Fibroblast of gingiva (primary cell): ENCODE measurements at regions not wholly inside any gene's neighbourhood (a gene's known extent, or its start where the extent isn't known, plus 50 kb on each side); places are given as distances from the start of the nearest gene placed in this dataset.
"Not testable (repeated sequence)": the region's sequence is repeated elsewhere in the genome, so short reads cannot be mapped to it uniquely, and the experiment has no call there.

ENCODE experiments used
- DNase-seq: peaks from one replicate; pipeline ENCODE4 v3.0.0-alpha.2; 2011; ENCODE audit warnings: low read depth

DNA sequence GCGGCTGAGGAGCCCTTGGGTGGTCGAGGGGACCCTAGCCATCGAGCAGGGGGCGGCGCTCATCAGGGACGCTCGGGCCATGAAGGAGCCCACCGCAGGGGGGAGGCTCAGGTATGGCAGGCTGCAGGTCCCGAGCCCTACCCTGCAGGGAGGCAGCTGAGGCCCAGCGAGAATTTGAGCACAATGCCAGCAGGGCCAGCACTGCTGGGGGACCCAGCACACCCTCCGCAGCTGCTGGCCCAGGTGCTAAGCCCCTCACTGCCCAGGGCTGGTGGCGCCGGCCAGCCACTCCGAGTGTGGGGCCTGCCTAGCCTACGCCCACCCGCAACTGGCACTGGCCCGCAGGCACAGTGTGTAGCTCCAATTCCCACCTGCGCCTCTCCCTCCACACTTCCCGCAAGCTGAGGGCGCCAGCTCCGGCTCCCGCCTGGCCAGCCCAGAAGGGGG lies 325.4 kb upstream of the FRG1 start:
- no peak for DNase-seq

DNA sequence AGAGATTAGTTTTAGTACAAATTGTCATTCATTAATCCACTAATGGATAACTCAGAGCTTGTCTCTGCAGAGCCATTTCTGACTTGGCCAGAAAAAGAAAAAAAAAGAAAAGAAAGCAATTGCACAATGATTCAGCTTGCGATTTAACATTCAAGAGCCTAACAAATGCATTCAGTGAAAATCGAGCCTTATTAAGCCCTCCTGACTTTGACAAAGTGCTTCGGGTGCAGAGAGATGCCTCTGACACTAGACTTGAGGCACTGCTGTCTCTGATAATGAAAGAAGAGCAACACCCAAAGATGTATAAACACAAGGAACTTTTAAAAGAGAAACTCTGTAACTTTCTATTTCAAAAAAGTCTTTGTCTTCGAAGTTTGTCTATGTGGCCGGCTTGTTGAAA lies 322.9 kb upstream of the FRG1 start:
- DNase-seq = not testable (repeated sequence)

DNA sequence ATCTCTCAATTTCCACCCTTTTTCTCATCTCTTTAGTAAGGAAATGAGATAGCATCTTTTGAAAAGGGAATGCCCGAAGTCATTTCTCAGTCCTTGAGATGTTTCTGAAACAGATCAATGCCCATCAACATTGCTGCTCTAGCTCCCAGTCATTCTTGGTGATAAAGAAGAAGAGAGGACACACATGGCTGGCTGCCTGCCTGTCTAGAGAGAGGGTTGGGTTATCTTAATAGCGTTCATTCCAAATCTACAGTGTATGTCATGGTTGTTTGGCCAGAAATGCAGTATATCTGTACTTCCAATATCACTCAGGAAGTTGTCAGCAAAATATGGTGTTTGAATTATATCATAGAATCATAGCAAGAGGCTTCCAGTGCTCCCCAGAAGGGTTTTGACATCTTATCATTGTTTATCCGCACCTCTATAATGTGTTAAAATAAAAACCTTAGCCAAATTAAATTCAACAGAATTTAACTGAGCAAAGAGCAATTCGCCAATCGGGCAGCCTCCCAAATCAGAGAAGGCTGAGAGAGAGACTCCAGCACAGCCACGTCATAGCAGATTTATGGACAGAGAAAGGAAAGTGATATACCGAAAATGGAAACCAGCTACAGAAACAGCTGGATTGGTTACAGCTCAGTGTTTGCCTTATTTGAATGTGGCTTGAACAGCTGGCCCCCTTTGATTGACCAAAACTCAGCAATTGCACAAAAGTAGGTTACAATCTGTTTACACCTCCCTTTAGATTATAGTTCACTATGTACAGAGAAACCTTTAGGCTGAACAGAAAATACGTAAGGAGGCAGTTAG lies 321.0 kb upstream of the FRG1 start:
- DNase-seq = not testable (repeated sequence)

DNA sequence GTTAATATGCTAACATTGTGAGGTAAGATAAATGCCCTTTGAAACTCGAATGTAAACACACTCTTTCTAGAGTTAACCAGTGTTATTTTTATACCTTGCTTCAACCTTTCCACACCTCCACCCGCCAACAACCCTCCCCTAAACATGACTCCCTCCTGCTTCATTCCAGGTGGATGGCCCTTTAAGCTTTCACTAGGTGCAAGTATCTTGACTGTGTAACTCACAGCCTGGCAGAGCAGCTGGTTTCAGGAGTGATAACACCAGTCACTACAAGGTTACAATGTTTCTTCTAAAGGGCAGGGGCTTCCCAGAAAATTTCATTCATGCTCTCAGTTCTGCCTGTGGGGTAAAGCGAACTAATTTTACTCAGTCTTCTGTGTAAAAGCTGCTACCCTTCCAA lies 318.1 kb upstream of the FRG1 start:
- not testable (repeated sequence) for DNase-seq

DNA sequence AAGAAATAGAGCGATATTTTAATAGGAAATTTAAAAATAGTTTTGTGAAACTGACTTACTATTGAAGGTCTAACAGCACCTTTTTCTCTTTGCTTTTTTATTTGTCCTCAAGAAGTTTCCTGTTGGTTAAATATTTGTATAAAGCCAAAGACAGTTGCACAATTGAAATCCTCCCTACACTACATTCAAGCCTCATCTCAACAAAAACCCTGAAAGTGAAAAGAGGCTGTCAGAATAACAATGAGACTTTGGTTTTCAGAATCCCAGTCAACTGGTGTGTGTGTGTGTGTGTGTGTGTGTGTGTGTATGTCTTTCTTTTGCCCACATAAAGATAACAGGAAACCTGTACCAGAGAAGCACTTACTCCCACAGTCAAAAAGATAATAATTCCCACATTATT lies 313.6 kb upstream of the FRG1 start:
- not testable (repeated sequence) for DNase-seq

DNA sequence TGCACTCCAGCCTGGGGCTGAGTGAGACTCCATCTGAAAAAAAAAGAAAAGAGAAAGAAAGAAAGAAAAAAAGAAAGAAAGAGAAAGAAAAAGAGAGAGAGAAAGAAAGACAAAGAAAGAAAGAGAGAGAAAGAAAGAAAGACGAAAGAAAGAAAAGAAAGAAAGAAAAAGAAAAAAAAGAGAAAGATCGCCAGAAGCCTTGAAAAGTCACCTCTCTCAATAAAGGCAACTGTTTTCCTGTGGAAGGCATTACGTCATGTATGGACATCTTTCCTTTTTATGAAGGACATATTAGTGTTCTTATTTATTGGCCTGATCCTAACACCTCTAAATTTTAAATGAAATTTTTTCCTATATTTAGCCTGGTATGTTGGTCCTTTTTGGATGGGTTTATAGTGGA lies 310.9 kb upstream of the FRG1 start:
- DNase-seq = not testable (repeated sequence)

DNA sequence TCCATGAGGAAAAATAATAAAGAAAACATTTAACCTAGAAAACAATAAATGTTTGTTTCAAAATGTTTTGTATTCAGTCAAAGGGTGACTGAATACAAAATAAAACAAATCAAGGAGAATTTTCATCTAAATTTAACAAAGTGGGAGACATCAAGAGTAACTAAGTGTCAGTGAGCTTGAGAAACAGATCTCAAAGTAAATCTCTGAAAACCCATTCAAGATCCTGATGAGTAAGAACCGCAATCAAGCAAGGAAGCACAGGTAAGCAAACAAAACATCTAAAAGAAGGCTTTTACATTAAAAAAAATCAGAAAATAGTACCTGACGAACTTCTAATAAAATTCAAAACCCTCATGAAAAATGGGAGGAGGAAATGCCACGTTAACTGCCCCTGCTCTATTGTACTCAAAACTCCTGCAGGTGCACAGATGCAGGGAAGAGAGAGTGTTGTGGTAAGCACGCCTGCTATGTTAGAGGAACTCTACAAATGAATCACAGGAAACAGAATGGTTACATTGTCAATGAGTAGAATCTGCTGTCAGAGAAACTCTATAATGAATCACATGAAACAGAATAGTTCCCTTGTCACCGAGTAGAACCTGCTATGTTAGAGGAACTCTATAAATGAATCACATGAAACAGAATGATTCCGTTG lies 309.6 kb upstream of the FRG1 start:
- not testable (repeated sequence) for DNase-seq

DNA sequence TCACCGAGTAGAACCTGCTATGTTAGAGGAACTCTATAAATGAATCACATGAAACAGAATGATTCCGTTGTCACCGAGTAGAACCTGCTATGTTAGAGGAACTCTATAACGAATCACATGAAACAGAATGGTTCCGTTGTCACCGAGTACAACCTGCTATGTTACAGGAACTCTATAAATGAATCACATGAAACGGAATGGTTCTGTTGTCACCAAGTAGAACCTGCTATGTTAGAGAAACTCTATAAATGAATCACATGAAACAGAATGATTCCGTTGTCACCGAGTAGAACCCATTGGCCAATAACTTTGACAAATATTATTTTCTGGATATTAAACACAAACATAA lies 309.1 kb upstream of the FRG1 start:
- DNase-seq = not testable (repeated sequence)

DNA sequence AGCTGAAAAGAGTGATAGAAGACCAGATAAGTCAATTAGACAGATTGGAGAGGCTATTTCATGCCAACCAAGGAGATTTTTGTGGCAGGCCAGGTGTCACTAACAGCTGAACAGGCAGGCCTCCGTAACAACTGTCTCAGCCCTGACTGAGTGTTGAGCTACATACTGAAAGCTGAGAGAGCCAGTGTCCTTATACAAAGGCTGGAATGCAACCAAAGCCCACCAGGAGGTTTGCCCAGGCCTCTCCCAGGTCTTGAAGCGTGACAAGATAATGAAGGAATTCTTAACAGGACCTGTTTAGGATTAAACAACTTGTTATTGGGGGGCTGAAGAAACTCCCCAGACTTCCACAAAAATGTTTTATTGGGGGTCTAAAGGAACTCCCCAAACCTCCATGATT lies 290.2 kb upstream of the FRG1 start:
- not testable (repeated sequence) for DNase-seq

DNA sequence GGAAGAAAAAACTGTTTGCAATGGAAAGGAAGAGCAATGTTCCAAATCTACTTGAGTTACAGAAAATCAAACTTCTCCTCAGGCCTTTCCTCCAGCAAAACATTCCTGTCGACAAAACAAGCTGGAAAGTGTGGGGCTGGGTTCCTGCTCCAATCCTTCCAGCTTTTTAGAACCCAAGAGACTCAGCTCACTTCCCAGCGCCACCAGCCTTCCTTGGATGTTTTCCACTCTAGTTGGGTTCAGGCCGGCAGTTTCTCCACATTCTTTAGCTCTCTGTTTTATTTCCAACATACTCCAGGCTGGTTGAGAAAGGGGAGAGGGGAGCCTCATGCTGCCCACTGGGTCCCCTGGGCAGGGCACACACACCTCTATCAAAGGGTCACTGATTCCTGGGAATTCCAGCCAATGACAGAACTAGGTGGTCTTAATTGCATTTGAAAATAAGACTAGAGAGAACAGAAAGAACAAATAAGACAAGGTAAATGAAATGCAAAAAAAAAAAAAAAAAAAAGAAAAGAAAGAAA lies 287.5 kb upstream of the FRG1 start:
- not testable (repeated sequence) for DNase-seq

DNA sequence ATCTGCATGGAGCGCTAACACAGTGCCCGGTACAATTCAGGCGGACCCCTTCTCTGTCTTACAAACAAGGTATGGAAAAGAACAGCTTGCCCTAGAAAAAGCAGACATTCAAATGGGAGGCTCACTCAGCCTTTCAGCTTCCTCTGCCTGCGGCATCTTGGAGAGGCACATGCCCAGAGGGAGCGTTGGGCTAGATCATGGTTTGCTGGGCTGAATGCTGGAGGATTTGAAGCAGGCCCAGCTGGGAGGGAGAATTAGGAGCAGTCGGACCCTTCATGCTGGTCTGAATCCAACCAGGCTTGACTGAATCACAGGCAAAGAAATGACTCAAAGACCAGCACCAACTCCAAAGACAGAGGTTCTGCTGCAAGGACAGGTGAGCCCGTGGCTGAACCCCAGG lies 286.7 kb upstream of the FRG1 start:
- not testable (repeated sequence) for DNase-seq

DNA sequence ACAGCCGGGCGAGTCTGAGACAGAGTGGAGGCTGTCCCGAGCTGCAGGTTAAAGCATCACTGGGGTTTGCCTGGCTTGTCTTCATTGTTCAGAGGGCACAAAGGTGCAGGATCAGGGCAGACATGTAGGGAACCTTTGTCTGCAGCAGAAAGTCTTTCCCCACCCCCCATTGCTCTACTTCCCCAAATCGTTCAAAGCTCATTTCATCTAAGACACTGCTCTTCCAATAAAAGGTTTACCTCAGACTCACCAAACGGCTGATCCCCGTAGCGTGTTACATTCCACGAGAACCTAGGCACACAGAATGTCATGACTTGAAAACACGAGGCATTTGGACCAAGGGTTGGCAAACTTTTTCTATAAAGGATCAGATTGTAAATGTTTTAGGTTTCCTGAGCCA lies 286.3 kb upstream of the FRG1 start:
- DNase-seq = not testable (repeated sequence)

DNA sequence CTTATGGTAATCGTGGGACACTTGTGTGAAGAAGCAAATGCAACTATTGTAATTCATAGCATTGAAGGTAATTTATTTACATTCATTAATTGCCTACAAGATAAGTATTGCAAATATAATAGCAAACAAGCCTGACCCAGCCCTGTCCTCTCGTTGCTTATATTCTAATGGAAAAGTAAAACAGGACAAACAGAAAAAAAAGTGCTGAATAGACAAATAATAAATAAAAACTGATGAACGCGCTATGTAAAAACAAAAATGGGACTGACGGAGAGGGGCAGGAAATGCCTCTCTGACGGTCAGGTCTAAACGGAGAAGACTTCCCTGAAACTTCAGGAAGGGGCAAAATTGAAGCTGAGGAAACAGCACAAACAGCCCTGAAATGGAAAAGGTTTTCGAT lies 284.9 kb upstream of the FRG1 start:
- not testable (repeated sequence) for DNase-seq

DNA sequence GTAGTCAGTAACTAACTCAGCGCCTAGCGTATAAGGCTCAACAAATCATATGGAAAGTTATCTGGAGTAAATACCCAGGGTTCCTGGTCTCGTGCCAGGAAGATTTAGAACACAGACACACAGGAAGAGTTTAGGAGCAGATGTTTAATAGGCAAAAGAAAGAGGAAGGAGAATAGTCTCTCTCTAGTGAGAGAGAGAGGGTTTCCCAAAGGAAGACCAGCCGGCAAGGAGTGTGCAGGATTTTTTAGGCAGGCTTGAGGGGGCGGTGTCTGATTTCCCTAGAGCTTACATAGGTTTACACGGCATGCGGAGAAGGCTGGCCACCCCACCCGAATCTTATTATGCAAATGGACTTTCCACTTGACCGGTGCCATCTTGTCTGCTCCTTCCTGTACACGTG lies 284.0 kb upstream of the FRG1 start:
- no peak for DNase-seq

DNA sequence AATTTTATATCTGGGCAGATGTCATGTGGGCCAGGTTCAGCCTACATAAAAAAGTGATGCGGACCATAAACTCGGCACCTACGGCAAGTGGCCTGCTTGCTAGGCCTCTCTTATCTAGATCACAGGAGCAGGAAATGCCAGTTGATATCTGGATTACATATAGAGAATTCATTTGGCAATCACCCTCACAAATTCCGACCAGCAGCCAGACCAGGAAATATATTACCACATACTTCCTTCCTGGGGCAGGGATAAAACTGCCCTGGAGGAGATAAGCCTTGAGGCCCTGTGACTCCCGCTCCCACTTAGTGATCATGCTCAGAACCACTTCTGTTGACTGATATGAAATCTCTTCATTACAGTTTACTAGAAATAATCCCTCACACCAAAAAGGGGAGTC lies 282.4 kb upstream of the FRG1 start:
- DNase-seq = not testable (repeated sequence)

DNA sequence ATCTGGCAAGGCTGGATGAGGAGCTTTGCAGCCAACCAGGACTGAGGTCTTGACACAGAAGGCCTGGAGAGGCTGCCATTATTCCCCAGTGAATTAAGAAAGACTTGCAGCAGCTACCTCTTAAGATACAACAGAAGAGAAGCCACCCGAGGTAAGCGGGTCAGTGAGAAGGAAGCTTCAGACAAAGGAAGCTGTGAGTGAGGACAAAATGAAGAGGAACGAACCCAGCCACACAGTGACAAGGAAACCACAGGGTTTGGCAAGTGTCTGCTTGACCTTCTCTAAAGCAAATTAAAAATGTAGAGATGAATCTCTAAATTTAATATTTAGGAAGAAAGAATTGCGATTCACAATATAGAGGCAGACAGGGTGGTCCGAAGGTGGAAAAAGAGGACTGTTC lies 281.8 kb upstream of the FRG1 start:
- not testable (repeated sequence) for DNase-seq

DNA sequence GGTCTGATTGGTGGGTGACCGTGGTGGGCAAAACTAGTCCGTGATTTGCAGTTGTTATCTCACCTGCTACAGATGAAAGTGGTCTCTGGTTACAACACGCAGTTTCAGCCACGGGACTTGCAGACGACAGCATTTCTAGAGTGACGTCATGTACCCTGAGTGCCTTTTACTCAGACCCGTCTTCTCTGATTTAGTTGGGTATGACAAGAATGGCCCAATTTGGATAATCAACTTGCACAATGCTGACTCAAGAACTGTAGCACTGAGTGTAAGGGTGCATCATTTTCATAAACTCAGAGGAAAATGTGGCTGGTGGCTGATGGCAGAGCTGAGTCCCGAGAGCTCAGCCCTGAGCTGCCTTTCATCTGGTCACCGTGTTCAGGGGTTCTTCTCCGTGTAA lies 281.4 kb upstream of the FRG1 start:
- DNase-seq = no peak

DNA sequence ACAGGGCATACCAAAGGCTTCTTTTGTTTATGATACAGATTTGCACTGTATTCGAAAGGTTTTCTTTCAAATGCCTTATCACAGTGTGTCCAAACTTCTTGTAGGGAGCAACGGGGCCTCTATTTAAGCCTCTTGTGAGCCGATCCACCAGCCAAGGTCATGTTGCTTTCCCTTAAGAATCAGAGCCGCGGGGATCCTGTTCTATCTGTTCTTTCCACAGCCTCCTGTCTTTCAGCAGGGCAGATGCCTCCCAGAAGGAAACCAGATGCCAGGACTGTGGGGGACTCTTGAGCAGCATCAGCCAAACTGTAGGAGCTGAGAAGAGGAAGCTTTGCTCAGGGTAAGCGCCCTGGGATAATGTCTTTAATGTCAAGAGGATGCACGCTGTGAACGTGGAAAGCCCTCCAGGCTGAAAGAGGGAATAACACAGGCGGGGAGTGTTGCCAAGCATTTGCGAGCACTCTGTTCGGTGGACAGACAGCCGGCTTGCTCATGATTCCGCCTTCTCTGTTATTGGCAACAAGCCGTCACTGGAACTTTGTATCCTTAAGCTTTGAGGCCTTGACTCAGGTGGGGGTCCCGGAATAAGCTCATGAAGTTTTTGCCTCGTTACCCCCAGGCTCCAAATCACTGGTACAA lies 279.8 kb upstream of the FRG1 start:
- no peak for DNase-seq

DNA sequence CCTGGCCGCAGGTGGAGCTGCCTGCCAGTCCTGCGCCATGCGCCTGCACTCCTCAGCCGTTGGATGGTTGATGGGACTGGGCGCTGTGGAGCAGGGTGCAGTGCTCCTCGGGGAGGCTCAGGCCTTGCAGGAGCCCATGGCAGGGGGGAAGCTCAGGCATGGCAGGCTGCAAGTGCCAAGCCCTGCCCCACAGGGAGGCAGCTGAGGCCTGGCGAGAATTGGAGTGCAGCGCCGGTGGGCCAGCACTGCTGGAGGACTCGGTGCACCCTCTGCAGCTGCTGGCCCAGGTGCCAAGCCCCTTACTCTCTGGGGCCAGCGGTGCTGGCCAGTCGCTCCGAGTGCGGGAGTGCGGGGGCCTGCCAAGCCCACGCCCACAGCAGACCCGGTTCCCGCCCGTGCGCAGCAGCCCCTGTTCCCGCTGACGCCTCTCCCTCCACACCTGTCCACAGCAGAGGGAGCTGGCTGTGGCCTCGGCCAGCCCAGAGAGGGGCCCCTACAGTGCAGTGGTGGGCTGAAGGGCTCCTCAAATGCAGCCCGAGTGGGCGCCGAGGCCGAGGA lies 275.9 kb upstream of the FRG1 start:
- DNase-seq = no peak

DNA sequence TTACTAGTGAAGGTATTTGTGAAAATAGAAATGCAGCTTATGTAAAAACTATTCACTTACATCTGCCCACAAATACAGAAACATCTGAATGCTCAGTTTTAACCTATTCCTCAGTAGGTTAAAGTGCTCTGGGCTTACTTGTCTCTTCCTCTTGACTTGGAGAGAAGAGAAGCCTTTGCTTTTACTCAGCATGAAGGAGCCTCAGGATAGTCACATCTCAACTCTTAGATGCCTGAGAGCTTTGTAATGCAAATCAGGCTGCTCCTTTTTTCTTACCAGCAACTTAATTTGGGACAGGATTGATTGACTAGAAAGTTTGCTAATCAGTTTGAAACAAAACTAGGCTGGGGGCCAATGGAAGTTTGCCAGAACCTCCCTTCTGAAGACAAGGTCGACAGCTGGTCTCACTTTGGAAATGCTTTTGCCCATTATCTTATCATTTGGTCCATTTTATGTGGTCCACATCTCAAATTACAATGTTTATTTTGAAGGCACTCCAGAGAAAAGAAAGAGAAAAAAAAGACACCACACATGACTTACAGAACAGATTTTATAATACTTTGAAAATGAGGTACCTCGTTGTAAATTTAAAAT lies 274.9 kb upstream of the FRG1 start:
- not testable (repeated sequence) for DNase-seq

DNA sequence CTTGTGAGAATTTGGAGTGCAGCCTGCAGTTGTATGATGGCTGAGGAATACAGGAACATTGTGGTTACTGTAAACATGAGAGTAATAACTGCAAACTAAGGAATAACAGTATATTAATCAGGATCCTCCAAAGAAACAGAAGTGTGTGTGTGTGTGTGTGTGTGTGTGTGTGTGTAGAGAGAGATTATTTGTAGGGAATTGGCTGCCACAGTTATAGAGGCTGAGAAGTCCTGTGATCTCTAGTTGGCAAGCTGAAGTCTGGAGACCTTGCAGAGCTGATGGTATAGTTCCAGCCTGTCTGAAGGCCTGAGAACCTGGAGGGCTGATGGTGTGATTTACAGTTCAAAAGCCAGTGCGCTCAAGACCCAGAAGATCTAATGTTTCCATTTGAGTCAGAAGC lies 273.3 kb upstream of the FRG1 start:
- not testable (repeated sequence) for DNase-seq

DNA sequence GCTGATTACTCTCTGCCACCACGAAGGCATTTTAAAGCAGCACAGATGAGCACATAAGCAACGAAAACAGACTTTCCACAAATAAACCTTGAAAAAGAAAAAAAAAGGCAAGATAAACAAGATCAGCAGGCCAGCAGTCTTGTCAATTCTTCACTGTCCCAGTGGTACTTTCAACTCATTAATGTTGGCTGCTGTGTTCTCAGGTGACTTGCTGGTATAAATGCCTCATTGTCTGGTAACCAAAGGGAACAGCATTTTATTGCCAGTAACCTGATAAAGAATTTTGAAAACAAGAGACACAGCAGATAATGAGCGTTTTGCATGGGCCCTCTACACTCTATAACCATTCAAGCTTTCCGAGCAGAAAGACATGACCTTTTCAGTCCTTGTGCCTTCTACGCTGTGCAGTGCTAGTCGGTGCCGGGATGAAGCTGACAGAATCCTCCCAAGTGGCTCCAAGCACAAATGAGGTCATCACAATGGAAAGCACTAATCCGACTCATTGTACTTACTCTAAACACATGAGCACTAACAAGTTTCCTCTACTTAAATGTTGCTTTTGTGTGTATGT lies 242.9 kb upstream of the FRG1 start:
- DNase-seq = not testable (repeated sequence)
